ENCODE measurements at regions not wholly inside any gene's neighbourhood (a gene's known extent, or its start where the extent isn't known, plus 50 kb on each side); places are given as distances from the start of the nearest gene placed in this dataset.
"Not testable (repeated sequence)": the region's sequence is repeated elsewhere in the genome, so short reads cannot be mapped to it uniquely, and the experiment has no call there.

GRCh38 chr9:108269371-108269770 lies 586.4 kb downstream of the ACTL7B start:
- no peak for DNase-seq

GRCh38 chr9:108265065-108265464 lies 590.7 kb downstream of the ACTL7B start:
- DNase-seq = no peak

DNA sequence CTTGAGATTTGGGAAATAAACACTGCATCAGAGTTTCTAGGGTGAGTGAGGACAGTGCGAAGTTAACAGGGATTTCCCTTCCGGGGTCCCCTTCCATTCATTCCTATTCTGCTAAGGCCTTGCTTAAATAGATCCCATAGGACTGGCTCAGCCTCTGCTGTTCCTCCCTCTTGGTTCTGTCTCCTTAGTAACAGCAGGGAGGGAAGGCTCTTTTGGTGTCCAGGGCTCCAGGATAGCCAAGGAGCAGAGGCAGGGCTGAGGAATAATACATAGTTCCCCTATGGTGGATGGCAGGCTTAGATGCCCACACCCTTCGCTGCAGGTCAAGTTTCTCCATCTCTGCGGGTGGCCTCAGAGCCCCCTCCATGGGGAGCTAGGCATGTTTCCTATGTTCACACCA lies 591.7 kb downstream of the ACTL7B start:
- DNase-seq = no peak

DNA sequence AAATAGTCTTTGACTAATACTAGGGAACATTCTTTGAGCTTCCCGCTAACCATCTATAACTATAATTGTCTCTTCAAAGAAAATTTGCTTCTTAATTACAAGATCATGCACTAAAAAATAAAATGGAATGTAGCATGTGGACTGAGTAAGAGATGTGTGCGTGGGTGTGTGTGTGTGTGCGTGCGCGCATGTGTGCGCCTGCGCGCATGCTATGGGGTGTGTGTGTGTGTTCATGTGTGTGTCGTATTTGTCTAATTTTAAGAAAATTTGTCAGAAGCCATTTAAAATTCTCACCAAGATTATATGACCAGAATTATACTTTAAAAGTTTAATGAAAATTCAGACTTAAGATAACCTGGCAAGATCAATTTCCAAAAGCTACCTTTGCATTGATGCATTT lies 593.0 kb downstream of the ACTL7B start:
- DNase-seq = no peak

DNA sequence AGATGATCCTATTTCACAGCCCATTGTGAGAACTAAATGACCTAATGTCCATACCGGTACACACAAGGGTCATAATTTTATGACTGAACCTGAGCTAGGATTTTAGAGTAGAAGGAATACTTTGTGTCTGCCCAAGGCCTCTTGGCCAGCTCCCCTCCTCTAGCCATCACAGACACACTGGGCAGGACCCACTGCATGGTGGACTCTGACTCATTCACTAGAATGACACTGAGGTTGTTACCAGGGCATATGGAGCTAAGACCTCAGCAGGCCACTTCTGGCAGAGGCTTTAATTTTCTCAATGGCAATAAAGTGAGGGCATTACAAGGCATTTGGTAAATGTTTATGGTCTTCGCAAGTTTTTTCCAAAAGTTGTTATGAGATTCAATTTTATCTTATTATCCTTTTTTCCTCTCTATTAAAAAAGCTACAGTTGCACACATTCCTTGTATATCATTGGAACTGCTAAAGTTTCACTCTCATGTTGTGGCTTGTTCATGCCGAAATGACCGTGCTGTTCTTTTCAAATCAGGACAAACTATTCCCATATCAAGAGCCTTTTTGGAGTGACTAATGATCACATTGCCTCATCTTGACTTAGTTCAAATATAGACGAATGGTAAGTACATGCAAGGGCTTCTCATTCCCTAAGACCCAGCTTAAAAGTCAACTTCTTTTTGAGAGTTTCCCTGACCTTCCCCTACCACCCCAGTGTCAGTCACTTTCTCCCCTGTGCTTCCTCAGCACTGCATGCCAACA lies 595.7 kb downstream of the ACTL7B start:
- no peak for DNase-seq

- DNase-seq = no peak
Measured at GRCh38 chr9:108258640-108259039, 597.1 kb downstream of the ACTL7B start.

GRCh38 chr9:108257382-108257781 lies 598.4 kb downstream of the ACTL7B start:
- DNase-seq = no peak

GRCh38 chr9:108254236-108254635 lies 601.5 kb downstream of the ACTL7B start:
- DNase-seq = no peak

GRCh38 chr9:108247391-108247790 lies 608.4 kb downstream of the ACTL7B start:
- DNase-seq = not testable (repeated sequence)

GRCh38 chr9:108245901-108246300 lies 609.9 kb downstream of the ACTL7B start:
- no peak for DNase-seq

DNA sequence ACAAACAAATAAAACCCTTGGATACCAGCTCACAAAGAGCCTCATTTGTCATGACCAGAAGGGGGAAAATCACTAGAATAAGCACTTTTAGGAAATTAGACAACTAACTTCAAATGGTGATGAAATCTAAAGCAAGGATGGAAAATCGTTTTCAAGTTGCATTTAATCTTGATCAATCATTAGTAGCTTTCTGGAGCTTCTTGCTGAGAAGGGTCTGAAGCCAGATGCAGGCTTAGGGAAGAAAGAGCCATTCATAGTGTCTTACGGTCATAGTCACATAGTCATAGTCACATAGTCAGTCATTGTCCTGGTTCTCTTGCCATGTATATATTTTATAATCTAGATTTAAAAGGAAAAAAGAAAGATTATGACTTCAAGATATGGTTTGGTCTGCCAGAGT lies 610.5 kb downstream of the ACTL7B start:
- DNase-seq = no peak

DNA sequence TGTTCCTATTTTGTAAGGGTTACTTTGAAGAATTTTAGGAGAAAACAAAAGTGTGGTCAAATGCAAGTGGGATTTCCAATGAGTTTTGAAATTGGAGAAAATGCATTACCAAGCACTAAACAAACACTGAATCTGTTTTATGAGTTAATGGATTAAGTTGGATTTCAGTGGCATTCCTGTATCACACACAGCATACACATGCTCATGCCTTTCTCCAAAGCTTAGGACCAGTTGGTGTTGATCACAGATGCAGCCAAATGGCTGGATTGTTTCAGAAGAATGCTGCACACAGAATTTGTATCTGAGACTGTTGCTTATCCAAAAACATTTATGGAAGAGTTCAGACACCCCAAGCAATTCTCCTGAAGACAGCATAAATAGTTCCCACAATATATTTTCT lies 611.1 kb downstream of the ACTL7B start:
- DNase-seq = no peak

DNA sequence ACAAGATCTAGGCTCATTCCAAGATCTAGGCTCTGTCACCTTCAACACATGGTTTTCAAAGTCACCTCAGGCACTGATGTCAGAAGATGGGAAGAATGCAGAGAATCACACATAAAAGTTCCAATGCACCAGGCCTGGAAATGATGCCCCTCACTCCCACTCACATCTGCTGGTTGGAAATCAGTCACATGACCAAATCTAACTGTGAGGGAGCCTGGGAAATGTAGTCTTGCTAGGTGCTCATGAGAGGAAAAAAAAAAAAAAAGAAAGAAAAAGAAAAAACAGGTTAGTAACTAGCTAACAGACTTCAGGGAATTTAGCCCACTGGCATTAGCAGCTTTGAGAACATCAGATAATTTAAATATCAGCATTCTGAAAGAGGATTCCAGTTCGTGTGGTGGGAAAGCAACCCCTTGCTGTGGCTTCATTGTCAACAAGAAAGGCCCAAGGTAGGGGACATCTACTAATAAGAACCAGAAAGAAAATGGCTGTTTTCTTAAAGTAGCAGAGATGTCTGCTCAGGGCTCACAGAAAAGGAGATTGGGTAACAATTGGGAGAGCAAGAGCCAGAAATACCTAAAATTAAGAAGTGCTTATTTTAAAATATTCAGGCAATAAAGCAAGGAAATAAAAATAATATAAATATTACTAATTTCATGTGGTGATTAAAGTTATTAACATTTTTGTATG lies 614.3 kb downstream of the ACTL7B start:
- DNase-seq = no peak

GRCh38 chr9:108239696-108240321 lies 616.0 kb downstream of the ACTL7B start:
- DNase-seq = no peak

DNA sequence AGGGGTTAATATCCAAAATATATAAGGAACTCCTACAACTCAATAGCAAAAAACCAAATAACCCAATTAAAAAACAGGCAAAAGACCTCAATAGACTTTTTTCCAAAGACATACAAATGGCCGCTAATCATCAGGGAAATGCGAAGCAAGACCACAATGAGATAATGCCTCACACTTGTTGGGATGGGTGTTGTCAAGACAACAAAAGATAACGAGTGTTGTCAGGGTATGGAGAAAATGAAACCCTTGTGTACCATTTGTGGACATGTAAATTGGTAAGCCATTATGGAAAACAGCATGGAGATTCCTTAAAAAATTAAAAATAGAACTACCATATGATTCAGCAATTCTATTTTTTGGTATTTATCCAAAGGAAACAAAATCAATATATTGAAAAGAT lies 620.2 kb downstream of the ACTL7B start:
- no peak for DNase-seq

DNA sequence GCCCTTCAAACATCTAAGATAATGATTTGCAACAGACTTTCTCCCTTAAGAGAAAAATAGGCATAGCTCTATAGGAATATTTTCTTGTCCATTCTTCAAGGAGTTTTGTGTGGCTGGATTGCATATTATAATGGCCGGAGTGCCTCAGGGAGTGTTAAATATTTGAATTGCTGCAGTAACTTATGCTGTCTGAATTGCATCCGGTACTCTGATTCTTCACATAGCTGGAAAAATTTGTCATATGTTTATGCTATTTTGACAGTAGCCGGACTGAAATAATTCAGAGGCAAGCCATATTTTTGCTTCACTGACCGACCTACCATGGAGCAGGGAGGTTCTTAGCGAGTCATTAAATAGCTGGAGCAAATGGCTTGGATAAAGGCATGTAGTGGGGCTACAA lies 621.0 kb downstream of the ACTL7B start:
- DNase-seq = no peak

- DNase-seq = no peak
Measured at GRCh38 chr9:108225149-108225800, 630.5 kb downstream of the ACTL7B start.

DNA sequence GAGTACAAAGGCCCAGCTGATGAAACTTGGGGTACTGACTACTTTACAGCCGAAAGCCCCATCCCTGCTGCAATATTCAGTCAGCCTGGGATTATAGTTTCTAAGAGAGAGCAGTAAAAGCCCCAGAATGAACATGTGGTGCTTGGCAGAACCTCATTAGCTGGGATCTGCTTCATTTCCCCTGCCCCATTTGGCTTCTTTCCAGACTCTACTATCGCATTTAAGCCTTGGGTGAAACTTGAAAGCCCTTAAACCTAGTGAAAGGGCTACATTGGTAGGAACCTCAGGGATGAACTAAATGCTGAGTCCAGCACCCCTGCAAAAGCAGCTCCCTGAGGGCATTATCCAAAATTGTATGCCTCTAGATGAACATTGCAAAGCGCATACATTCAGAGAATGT lies 631.1 kb downstream of the ACTL7B start:
- DNase-seq = no peak

DNA sequence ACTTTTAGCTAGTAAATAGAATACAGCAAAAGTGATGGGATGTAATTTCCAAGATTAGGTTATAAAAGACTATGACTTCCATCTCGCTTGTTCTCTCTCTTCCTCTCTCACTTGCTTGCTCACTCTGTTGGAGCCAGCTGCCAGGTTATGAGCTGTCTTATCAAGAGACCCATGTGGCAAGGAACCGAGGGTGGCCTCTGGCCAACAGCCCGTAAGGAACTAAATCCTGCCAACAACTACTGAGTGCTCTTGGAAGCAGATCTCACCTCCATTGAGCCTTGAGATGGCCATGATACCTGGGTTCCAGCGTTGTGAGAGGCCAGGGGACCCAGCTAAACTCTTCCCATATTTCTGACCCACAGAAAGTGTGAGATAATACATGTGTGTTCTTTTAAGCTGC lies 636.1 kb downstream of the ACTL7B start:
- DNase-seq = no peak

- DNase-seq = no peak
Measured at GRCh38 chr9:108217431-108218349, 638.1 kb downstream of the ACTL7B start.

DNA sequence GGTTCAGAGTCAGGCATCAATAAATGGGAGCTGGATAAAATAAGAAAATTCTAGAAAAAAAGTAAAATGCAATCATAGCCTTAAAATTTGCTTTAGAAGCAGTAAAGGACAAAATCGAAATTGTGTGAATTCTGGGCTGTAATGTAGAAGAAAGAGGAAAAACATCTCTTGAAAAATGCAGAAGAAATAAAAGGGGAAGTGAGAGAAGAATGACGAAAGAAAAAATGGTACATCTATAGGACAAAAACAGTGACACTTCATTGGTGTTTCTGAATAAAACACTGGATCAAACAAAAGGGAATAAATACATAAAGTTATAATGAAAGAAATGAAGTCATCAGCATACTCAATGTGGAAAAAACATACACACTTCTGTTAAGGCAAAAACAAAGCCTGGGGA lies 642.3 kb downstream of the ACTL7B start:
- no peak for DNase-seq

DNA sequence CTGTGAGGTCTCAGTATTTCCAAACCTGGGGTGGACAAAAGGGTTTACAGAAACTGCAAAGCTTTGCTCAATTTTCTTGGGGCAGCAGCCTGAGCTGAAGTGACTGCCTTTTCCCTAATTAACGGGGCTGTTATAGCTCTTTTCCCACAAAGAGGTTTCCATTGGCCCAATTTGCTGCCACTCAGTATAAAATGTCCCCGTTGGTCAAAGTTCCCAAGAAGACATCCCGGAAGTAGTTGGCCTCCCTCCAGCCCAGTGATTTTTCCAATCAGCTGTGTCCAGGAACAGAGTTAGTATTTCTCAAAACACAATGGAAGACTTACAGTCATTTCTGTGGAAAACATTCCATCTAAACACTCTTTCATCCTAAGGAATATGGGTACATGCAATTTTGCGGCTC lies 643.6 kb downstream of the ACTL7B start:
- no peak for DNase-seq
